ENCODE measurements at regions not wholly inside any gene's neighbourhood (a gene's known extent, or its start where the extent isn't known, plus 50 kb on each side); places are given as distances from the start of the nearest gene placed in this dataset.
A peak's percentile ranks its signal among the peaks of the same experiment; 100 is the strongest.
"Not testable (repeated sequence)": the region's sequence is repeated elsewhere in the genome, so short reads cannot be mapped to it uniquely, and the experiment has no call there.

- no peak for DNase-seq
Measured at GRCh38 chr6:169000022-169000421, 253.6 kb downstream of the THBS2 start.

GRCh38 chr6:168999392-168999791 lies 254.3 kb downstream of the THBS2 start:
- DNase-seq, result no peak

GRCh38 chr6:168996356-168996625 lies 257.4 kb downstream of the THBS2 start:
- no peak for DNase-seq

GRCh38 chr6:168995526-168996355 lies 257.9 kb downstream of the THBS2 start:
- DNase-seq, result no peak

- no peak for DNase-seq
Measured at GRCh38 chr6:168994956-168995355, 258.7 kb downstream of the THBS2 start.

- no peak for DNase-seq
Measured at GRCh38 chr6:168992446-168993144, 261.1 kb downstream of the THBS2 start.

- not testable (repeated sequence) for DNase-seq
Measured at GRCh38 chr6:168991695-168992094, 262.0 kb downstream of the THBS2 start.

GRCh38 chr6:168990019-168990751 lies 263.5 kb downstream of the THBS2 start:
- no peak for DNase-seq

GRCh38 chr6:168989421-168989820 lies 264.2 kb downstream of the THBS2 start:
- DNase-seq, result no peak

- DNase-seq, result no peak
Measured at GRCh38 chr6:168988801-168989200, 264.8 kb downstream of the THBS2 start.

- no peak for DNase-seq
Measured at GRCh38 chr6:168988280-168988679, 265.4 kb downstream of the THBS2 start.

- no peak for DNase-seq
Measured at GRCh38 chr6:168985705-168986104, 267.9 kb downstream of the THBS2 start.

- DNase-seq, result no peak
Measured at GRCh38 chr6:168983925-168984324, 269.7 kb downstream of the THBS2 start.

- DNase-seq, result no peak
Measured at GRCh38 chr6:168981187-168981586, 272.5 kb downstream of the THBS2 start.

- no peak for DNase-seq
Measured at GRCh38 chr6:168979254-168979653, 274.4 kb downstream of the THBS2 start.

GRCh38 chr6:168972128-168972527 lies 281.5 kb downstream of the THBS2 start:
- no peak for DNase-seq

GRCh38 chr6:168971549-168971948 lies 282.1 kb downstream of the THBS2 start:
- DNase-seq, result no peak

- no peak for DNase-seq
Measured at GRCh38 chr6:168968801-168969200, 284.8 kb downstream of the THBS2 start.

GRCh38 chr6:168968228-168968627 lies 285.4 kb downstream of the THBS2 start:
- peak; percentile 96 for DNase-seq

GRCh38 chr6:168967281-168967925 lies 286.2 kb downstream of the THBS2 start:
- DNase-seq, result no peak

GRCh38 chr6:168964138-168964835 lies 289.4 kb downstream of the THBS2 start:
- DNase-seq, result no peak

- no peak for DNase-seq
Measured at GRCh38 chr6:168962886-168963285, 290.8 kb downstream of the THBS2 start.

- DNase-seq, result no peak
Measured at GRCh38 chr6:168961264-168961656, 292.4 kb downstream of the THBS2 start.

Measured in NCI-H774 (cell line).